Esophagus squamous epithelium (tissue), 4 donors: ENCODE measurements at regions not wholly inside any gene's neighbourhood (a gene's known extent, or its start where the extent isn't known, plus 50 kb on each side); places are given as distances from the start of the nearest gene placed in this dataset.

Source experiments
- CTCF ChIP-seq, 6 experiments: fragments of 450-650 bp in 4 of 6; fragments of 200-600 bp in 2 of 6; sonication (generic) in 2 of 6; IDR thresholded peaks; one replicate each; pipeline ENCODE4 v1.5.1; 2016 to 2019; ENCODE audit warnings: antibody characterized with exemption in 6 of 6, mild to moderate bottlenecking in 4 of 6, moderate library complexity in 4 of 6
- POLR2A ChIP-seq, 4 donors: fragments of 450-650 bp; IDR thresholded peaks; one replicate each; pipeline ENCODE4 v1.6.1; 2017; ENCODE audit warnings: antibody characterized with exemption in 4 of 4, mild to moderate bottlenecking in 4 of 4, moderate library complexity in 3 of 4

GRCh38 chr10:23648618-23649017 is 209.7 kb downstream of the OTUD1 start:
- TF ChIP-seq CTCF (IDR thresholded peaks at IDR 0.05) (no peak), POLR2A (IDR thresholded peaks at IDR 0.05) (no peak)
